Neural progenitor cell (in vitro differentiated cells): ENCODE measurements at regions not wholly inside any gene's neighbourhood (a gene's known extent, or its start where the extent isn't known, plus 50 kb on each side); places are given as distances from the start of the nearest gene placed in this dataset.
A peak's percentile ranks its signal among the peaks of the same experiment; 100 is the strongest.

ENCODE experiments used
- DNase-seq: peaks from one replicate; pipeline ENCODE4 v3.0.0-alpha.2; 2016; ENCODE audit warnings: low spot score
- H2AFZ ChIP-seq: fragments of 200-600 bp; sonication (generic); replicated peaks from 2 replicates; pipeline ENCODE4 v1.6.1; 2016; ENCODE audit warnings: antibody characterized with exemption
- H3F3A ChIP-seq: fragments of 200-600 bp; sonication (generic); 2 replicates; pipeline ENCODE4 v1.6.1; 2016; ENCODE audit warnings: antibody characterized with exemption, low read depth
- H3K27ac ChIP-seq: fragments of 200-600 bp; sonication (generic); 2 replicates; pipeline ENCODE4 v1.5.1; 2016; ENCODE audit warnings: mild to moderate bottlenecking
- H3K27me3 ChIP-seq: fragments of 200-600 bp; sonication (generic); 2 replicates; pipeline ENCODE4 v1.6.1; 2016; ENCODE audit warnings: mild to moderate bottlenecking, moderate library complexity
- H3K36me3 ChIP-seq: fragments of 200-600 bp; sonication (generic); 2 replicates; pipeline ENCODE4 v1.5.1; 2016
- H3K4me1 ChIP-seq: fragments of 200-600 bp; sonication (generic); 2 replicates; pipeline ENCODE4 v1.6.1; 2016; ENCODE audit warnings: mixed run types
- H3K4me2 ChIP-seq: fragments of 200-600 bp; sonication (generic); 2 replicates; pipeline ENCODE4 v1.6.1; 2016
- H3K4me3 ChIP-seq: fragments of 200-600 bp; sonication (generic); 2 replicates; pipeline ENCODE4 v1.5.1; 2016
- H3K79me2 ChIP-seq: fragments of 200-600 bp; sonication (generic); 2 replicates; pipeline ENCODE4 v1.6.1; 2016; ENCODE audit warnings: low read depth
- H3K9ac ChIP-seq: fragments of 200-600 bp; sonication (generic); 2 replicates; pipeline ENCODE4 v1.6.1; 2016
- H3K9me3 ChIP-seq: fragments of 200-600 bp; sonication (generic); 2 replicates; pipeline ENCODE4 v1.5.1; 2016; ENCODE audit warnings: low read depth
- H4K20me1 ChIP-seq: fragments of 200-600 bp; sonication (generic); 2 replicates; pipeline ENCODE4 v1.6.1; 2016; ENCODE audit warnings: low read depth
- H3K27ac Mint-ChIP-seq: 3 replicates; pipeline ENCODE4 v1.8.0; 2021; ENCODE audit warnings: mixed read lengths
- H3K27me3 Mint-ChIP-seq: 2 replicates; pipeline ENCODE4 v1.8.0; 2022; ENCODE audit warnings: low read depth, mild to moderate bottlenecking, inconsistent platforms, moderate library complexity, mixed read lengths; ENCODE audit not compliant: insufficient read depth
- H3K36me3 Mint-ChIP-seq: 3 replicates; pipeline ENCODE4 v1.8.0; 2021; ENCODE audit warnings: mixed read lengths
- H3K4me1 Mint-ChIP-seq: 3 replicates; pipeline ENCODE4 v1.8.0; 2021; ENCODE audit warnings: mixed read lengths
- H3K4me3 Mint-ChIP-seq: 3 replicates; pipeline ENCODE4 v1.8.0; 2021; ENCODE audit warnings: mild to moderate bottlenecking, moderate library complexity, mixed read lengths
- H3K9me3 Mint-ChIP-seq: 3 replicates; pipeline ENCODE4 v1.8.0; 2020; ENCODE audit warnings: mixed read lengths
- CTCF ChIP-seq: fragments of 200-600 bp; sonication (generic); IDR thresholded peaks from 2 replicates; pipeline ENCODE4 v1.5.1; 2017; ENCODE audit warnings: antibody characterized with exemption, mild to moderate bottlenecking
- EZH2 ChIP-seq: fragments of 200-600 bp; sonication (generic); IDR thresholded peaks from 2 replicates; pipeline ENCODE4 v1.6.1; 2017; ENCODE audit warnings: antibody characterized with exemption, mild to moderate bottlenecking, moderate library complexity
- EZH2phosphoT487 ChIP-seq: fragments of 200-600 bp; sonication (generic); IDR thresholded peaks from 2 replicates; pipeline ENCODE4 v1.6.1; 2017; ENCODE audit warnings: antibody characterized with exemption

GRCh38 chr6:145315982-145316600 lies 419.2 kb downstream of the EPM2A start:
- H3K27ac Mint-ChIP-seq, result peak overlapping the region; percentile 42
- Histone ChIP-seq H3K27me3 (no peaks in the 10 kb centered on the region), H2AFZ (no peak overlapping the region), H3F3A (no peaks in the 10 kb centered on the region), H4K20me1 (no peaks in the 10 kb centered on the region), H3K4me3 (no peak overlapping the region), H3K4me2 (peak overlapping the region; percentile 39), H3K27ac (no peak overlapping the region), H3K36me3 (no peaks in the 10 kb centered on the region), H3K9me3 (peaks cover 6% of the 10 kb centered on the region), H3K9ac (no peak overlapping the region), H3K79me2 (no peaks in the 10 kb centered on the region), H3K4me1 (peaks cover 19% of the 10 kb centered on the region)
- TF ChIP-seq CTCF (no peak), EZH2phosphoT487 (peak; percentile 61), EZH2 (no peak)
- H3K9me3 Mint-ChIP-seq, result peaks cover 8% of the 10 kb centered on the region
- H3K27me3 Mint-ChIP-seq, result peaks cover 2% of the 10 kb centered on the region
- H3K4me1 Mint-ChIP-seq, result peaks cover 6% of the 10 kb centered on the region
- peak; percentile 40 for DNase-seq
- no peak overlapping the region for H3K4me3 Mint-ChIP-seq
- no peaks in the 10 kb centered on the region for H3K36me3 Mint-ChIP-seq

- Histone ChIP-seq H2AFZ (no peak overlapping the region), H3K27ac (no peak overlapping the region), H3K79me2 (no peaks in the 10 kb centered on the region), H4K20me1 (no peaks in the 10 kb centered on the region), H3K9ac (no peak overlapping the region), H3K27me3 (no peaks in the 10 kb centered on the region), H3K4me2 (no peak overlapping the region), H3K4me3 (no peak overlapping the region), H3F3A (no peaks in the 10 kb centered on the region), H3K4me1 (peaks cover 10% of the 10 kb centered on the region), H3K9me3 (peaks cover 6% of the 10 kb centered on the region), H3K36me3 (no peaks in the 10 kb centered on the region)
- Mint-ChIP-seq H3K27ac (no peak overlapping the region), H3K36me3 (no peaks in the 10 kb centered on the region), H3K4me1 (peaks cover 6% of the 10 kb centered on the region), H3K27me3 (no peaks in the 10 kb centered on the region), H3K4me3 (no peak overlapping the region), H3K9me3 (peaks cover 8% of the 10 kb centered on the region)
- no peak for DNase-seq
- TF ChIP-seq CTCF (no peak), EZH2phosphoT487 (no peak), EZH2 (no peak)
Observed at GRCh38 chr6:145318952-145319351, 416.4 kb downstream of the EPM2A start.

- Histone ChIP-seq H3K9me3 (peaks cover 6% of the 10 kb centered on the region), H3K4me1 (peaks cover 10% of the 10 kb centered on the region), H2AFZ (no peak overlapping the region), H3K4me3 (no peak overlapping the region), H4K20me1 (no peaks in the 10 kb centered on the region), H3K9ac (no peak overlapping the region), H3F3A (no peaks in the 10 kb centered on the region), H3K27ac (no peak overlapping the region), H3K4me2 (no peak overlapping the region), H3K79me2 (no peaks in the 10 kb centered on the region), H3K27me3 (no peaks in the 10 kb centered on the region), H3K36me3 (no peaks in the 10 kb centered on the region)
- no peak overlapping the region for H3K27ac Mint-ChIP-seq
- no peak for DNase-seq
- H3K4me3 Mint-ChIP-seq, result no peak overlapping the region
- TF ChIP-seq CTCF (no peak), EZH2 (no peak), EZH2phosphoT487 (no peak)
- peaks cover 8% of the 10 kb centered on the region for H3K9me3 Mint-ChIP-seq
- peaks cover 6% of the 10 kb centered on the region for H3K4me1 Mint-ChIP-seq
- no peaks in the 10 kb centered on the region for H3K27me3 Mint-ChIP-seq
- H3K36me3 Mint-ChIP-seq, result no peaks in the 10 kb centered on the region
Observed at GRCh38 chr6:145319605-145320004, 415.7 kb downstream of the EPM2A start.
